ENCODE measurements at regions not wholly inside any gene's neighbourhood (a gene's known extent, or its start where the extent isn't known, plus 50 kb on each side); places are given as distances from the start of the nearest gene placed in this dataset.
"Not testable (repeated sequence)": the region's sequence is repeated elsewhere in the genome, so short reads cannot be mapped to it uniquely, and the experiment has no call there.

GRCh38 chr2:21194147-21194546 lies 70.4 kb downstream of the TDRD15 start:
- Histone ChIP-seq H3K4me1 (ENCODE audit: control insufficient read depth, insufficient read depth, low read length) (no peaks in the 10 kb centered on the region), H3K36me3 (ENCODE audit: insufficient read depth, low read length) (no peaks in the 10 kb centered on the region), H3K9me3 (replicated peaks; ENCODE audit: low read length) (no peaks in the 10 kb centered on the region), H3K9ac (ENCODE audit: low read depth, low read length) (no peak overlapping the region), H3K27me3 (ENCODE audit: control insufficient read depth, insufficient read depth, low read length) (peaks cover 5% of the 10 kb centered on the region), H3K4me2 (ENCODE audit: low read length) (no peak overlapping the region), H3K4me3 (ENCODE audit: low read length) (no peak overlapping the region)

DNA sequence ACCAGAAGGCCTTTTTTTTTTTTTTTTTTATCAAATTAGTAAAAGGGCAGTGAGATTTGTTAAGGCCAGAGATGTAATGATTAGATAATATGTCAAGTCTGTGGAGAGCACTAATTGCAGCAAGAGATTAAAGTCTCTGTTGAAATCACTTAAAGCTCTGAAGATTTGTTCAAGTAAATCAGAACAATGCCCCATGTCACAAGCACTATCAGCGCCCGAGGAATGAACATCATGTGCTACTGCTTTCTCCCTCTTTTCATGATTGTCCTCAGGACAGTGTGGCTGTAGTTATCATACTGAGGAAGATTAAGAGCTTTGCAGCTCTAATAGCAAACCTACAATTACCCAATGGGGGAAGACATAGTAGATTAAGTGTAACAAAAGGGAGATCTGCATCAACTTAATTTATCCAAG lies 71.1 kb downstream of the TDRD15 start:
- Histone ChIP-seq H3K27me3 (ENCODE audit: control insufficient read depth, insufficient read depth, low read length) (peaks cover 5% of the 10 kb centered on the region), H3K4me3 (ENCODE audit: low read length) (no peak overlapping the region), H3K36me3 (ENCODE audit: insufficient read depth, low read length) (no peaks in the 10 kb centered on the region), H3K9me3 (replicated peaks; ENCODE audit: low read length) (no peaks in the 10 kb centered on the region), H3K4me1 (ENCODE audit: control insufficient read depth, insufficient read depth, low read length) (no peaks in the 10 kb centered on the region), H3K9ac (ENCODE audit: low read depth, low read length) (no peak overlapping the region), H3K4me2 (ENCODE audit: low read length) (no peak overlapping the region)

GRCh38 chr2:21195326-21195725 lies 71.6 kb downstream of the TDRD15 start:
- Histone ChIP-seq H3K4me3 (ENCODE audit: low read length) (no peak overlapping the region), H3K9me3 (replicated peaks; ENCODE audit: low read length) (no peaks in the 10 kb centered on the region), H3K4me1 (ENCODE audit: control insufficient read depth, insufficient read depth, low read length) (no peaks in the 10 kb centered on the region), H3K27me3 (ENCODE audit: control insufficient read depth, insufficient read depth, low read length) (peaks cover 5% of the 10 kb centered on the region), H3K9ac (ENCODE audit: low read depth, low read length) (no peak overlapping the region), H3K36me3 (ENCODE audit: insufficient read depth, low read length) (no peaks in the 10 kb centered on the region), H3K4me2 (ENCODE audit: low read length) (no peak overlapping the region)

GRCh38 chr2:21198637-21199036 lies 74.9 kb downstream of the TDRD15 start:
- Histone ChIP-seq H3K36me3 (ENCODE audit: insufficient read depth, low read length) (no peaks in the 10 kb centered on the region), H3K4me3 (ENCODE audit: low read length) (no peak overlapping the region), H3K4me1 (ENCODE audit: control insufficient read depth, insufficient read depth, low read length) (no peaks in the 10 kb centered on the region), H3K9ac (ENCODE audit: low read depth, low read length) (no peak overlapping the region), H3K27me3 (ENCODE audit: control insufficient read depth, insufficient read depth, low read length) (peaks cover 5% of the 10 kb centered on the region), H3K9me3 (replicated peaks; ENCODE audit: low read length) (no peaks in the 10 kb centered on the region), H3K4me2 (ENCODE audit: low read length) (no peak overlapping the region)

DNA sequence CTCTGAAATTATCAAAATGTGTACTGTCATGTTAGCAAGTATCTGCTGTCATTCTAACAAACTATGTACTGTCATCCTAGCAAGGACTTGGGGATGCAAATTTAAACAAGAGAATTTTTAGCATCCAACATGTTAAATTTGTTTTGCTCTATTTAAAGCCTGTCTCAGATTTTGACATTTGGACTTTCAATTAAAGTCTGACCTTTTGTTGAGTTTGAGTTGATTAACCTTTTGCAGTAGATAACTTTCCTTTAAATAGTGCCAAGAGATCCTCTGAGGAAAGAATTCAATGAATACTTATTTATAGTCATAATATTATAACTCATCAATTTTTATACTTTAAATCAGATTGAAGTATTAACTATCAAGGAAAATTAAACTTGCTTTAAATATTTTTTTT lies 80.2 kb downstream of the TDRD15 start:
- Histone ChIP-seq H3K4me3 (ENCODE audit: low read length) (no peak overlapping the region), H3K9ac (ENCODE audit: low read depth, low read length) (no peak overlapping the region), H3K27me3 (ENCODE audit: control insufficient read depth, insufficient read depth, low read length) (no peaks in the 10 kb centered on the region), H3K36me3 (ENCODE audit: insufficient read depth, low read length) (no peaks in the 10 kb centered on the region), H3K4me2 (ENCODE audit: low read length) (no peak overlapping the region), H3K4me1 (ENCODE audit: control insufficient read depth, insufficient read depth, low read length) (no peaks in the 10 kb centered on the region), H3K9me3 (replicated peaks; ENCODE audit: low read length) (no peaks in the 10 kb centered on the region)

DNA sequence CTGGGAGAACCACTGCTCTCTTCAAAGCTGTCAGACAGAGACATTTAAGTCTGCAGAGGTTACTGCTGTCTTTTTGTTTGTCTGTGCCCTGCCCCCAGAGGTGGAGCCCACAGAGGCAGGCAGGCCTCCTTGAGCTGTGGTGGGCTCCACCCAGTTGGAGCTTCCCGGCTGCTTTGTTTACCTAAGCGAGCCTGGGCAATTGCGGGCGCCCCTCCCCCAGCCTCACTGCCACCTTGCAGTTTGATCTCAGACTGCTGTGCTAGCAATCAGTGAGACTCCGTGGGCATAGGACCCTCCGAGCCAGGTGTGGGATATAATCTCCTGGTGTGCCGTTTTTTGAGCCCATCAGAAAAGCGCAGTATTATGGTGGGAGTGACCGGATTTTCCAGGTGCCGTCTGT lies 90.3 kb downstream of the TDRD15 start:
- H3K27me3 ChIP-seq (ENCODE audit: control insufficient read depth, insufficient read depth, low read length); H3K36me3 ChIP-seq (ENCODE audit: insufficient read depth, low read length); H3K4me2 ChIP-seq (ENCODE audit: low read length); H3K9ac ChIP-seq (ENCODE audit: low read depth, low read length); H3K4me3 ChIP-seq (ENCODE audit: low read length); H3K4me1 ChIP-seq (ENCODE audit: control insufficient read depth, insufficient read depth, low read length); H3K9me3 ChIP-seq (replicated peaks; ENCODE audit: low read length): not testable (repeated sequence)

GRCh38 chr2:21217442-21217841 lies 93.7 kb downstream of the TDRD15 start:
- Histone ChIP-seq H3K36me3 (ENCODE audit: insufficient read depth, low read length) (no peaks in the 10 kb centered on the region), H3K9me3 (replicated peaks; ENCODE audit: low read length) (no peaks in the 10 kb centered on the region), H3K9ac (ENCODE audit: low read depth, low read length) (no peak overlapping the region), H3K4me1 (ENCODE audit: control insufficient read depth, insufficient read depth, low read length) (no peaks in the 10 kb centered on the region), H3K4me3 (ENCODE audit: low read length) (no peak overlapping the region), H3K4me2 (ENCODE audit: low read length) (no peak overlapping the region), H3K27me3 (ENCODE audit: control insufficient read depth, insufficient read depth, low read length) (no peaks in the 10 kb centered on the region)

GRCh38 chr2:21220930-21221329 lies 97.2 kb downstream of the TDRD15 start:
- no peak overlapping the region for H3K4me3 ChIP-seq (ENCODE audit: low read length)
- H3K9ac ChIP-seq (ENCODE audit: low read depth, low read length), result no peak overlapping the region
- no peaks in the 10 kb centered on the region for H3K9me3 ChIP-seq (replicated peaks; ENCODE audit: low read length)

GRCh38 chr2:21223618-21224017 lies 99.8 kb downstream of the TDRD15 start:
- Histone ChIP-seq H3K4me2 (ENCODE audit: low read length) (no peak overlapping the region), H3K9ac (ENCODE audit: low read depth, low read length) (no peak overlapping the region), H3K4me1 (ENCODE audit: control insufficient read depth, insufficient read depth, low read length) (no peaks in the 10 kb centered on the region), H3K27me3 (ENCODE audit: control insufficient read depth, insufficient read depth, low read length) (no peaks in the 10 kb centered on the region), H3K9me3 (replicated peaks; ENCODE audit: low read length) (no peaks in the 10 kb centered on the region), H3K36me3 (ENCODE audit: insufficient read depth, low read length) (no peaks in the 10 kb centered on the region), H3K4me3 (ENCODE audit: low read length) (no peak overlapping the region)

More at GRCh38 chr2:21220930-21221329, 97.2 kb downstream of the TDRD15 start:
- Histone ChIP-seq H3K36me3 (ENCODE audit: insufficient read depth, low read length) (no peaks in the 10 kb centered on the region), H3K4me2 (ENCODE audit: low read length) (no peak overlapping the region), H3K27me3 (ENCODE audit: control insufficient read depth, insufficient read depth, low read length) (no peaks in the 10 kb centered on the region), H3K4me1 (ENCODE audit: control insufficient read depth, insufficient read depth, low read length) (no peaks in the 10 kb centered on the region)

- H3K4me1 ChIP-seq (ENCODE audit: control insufficient read depth, insufficient read depth, low read length), result no peaks in the 10 kb centered on the region
These were observed 104.5 kb downstream of the TDRD15 start for GRCh38 chr2:21228041-21228895.

DNA sequence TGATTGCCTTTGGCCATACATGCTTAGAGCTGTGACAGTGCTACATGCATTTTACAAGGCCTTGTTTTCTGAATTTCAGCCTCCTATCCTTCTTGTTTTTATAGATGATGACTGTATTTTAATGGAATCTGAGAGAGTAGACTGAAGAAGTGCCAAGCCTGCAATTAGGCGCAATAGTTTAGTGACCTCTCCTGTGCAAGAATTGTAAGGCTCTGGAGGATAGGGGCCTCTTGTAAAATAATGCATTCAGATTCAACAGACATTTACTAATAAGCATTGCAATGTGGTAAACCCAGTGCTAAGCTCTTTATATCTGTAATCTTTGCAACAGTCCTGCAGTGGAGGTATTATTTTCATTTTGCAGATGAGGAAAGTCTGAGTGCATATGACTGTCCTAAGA lies 105.5 kb downstream of the TDRD15 start:
- Histone ChIP-seq H3K4me2 (ENCODE audit: low read length) (no peak overlapping the region), H3K4me3 (ENCODE audit: low read length) (no peak overlapping the region), H3K36me3 (ENCODE audit: insufficient read depth, low read length) (no peaks in the 10 kb centered on the region), H3K9ac (ENCODE audit: low read depth, low read length) (no peak overlapping the region), H3K27me3 (ENCODE audit: control insufficient read depth, insufficient read depth, low read length) (no peaks in the 10 kb centered on the region), H3K9me3 (replicated peaks; ENCODE audit: low read length) (no peaks in the 10 kb centered on the region), H3K4me1 (ENCODE audit: control insufficient read depth, insufficient read depth, low read length) (no peaks in the 10 kb centered on the region)

More at GRCh38 chr2:21228041-21228895, 104.5 kb downstream of the TDRD15 start:
- Histone ChIP-seq H3K9ac (ENCODE audit: low read depth, low read length) (no peak overlapping the region), H3K27me3 (ENCODE audit: control insufficient read depth, insufficient read depth, low read length) (no peaks in the 10 kb centered on the region), H3K9me3 (replicated peaks; ENCODE audit: low read length) (no peaks in the 10 kb centered on the region), H3K4me3 (ENCODE audit: low read length) (no peak overlapping the region), H3K4me2 (ENCODE audit: low read length) (no peak overlapping the region), H3K36me3 (ENCODE audit: insufficient read depth, low read length) (no peaks in the 10 kb centered on the region)

- H3K4me2 ChIP-seq (ENCODE audit: low read length), result no peak overlapping the region
- no peaks in the 10 kb centered on the region for H3K27me3 ChIP-seq (ENCODE audit: control insufficient read depth, insufficient read depth, low read length)
- no peaks in the 10 kb centered on the region for H3K36me3 ChIP-seq (ENCODE audit: insufficient read depth, low read length)
- H3K4me1 ChIP-seq (ENCODE audit: control insufficient read depth, insufficient read depth, low read length), result no peaks in the 10 kb centered on the region
- no peak overlapping the region for H3K9ac ChIP-seq (ENCODE audit: low read depth, low read length)
- no peak overlapping the region for H3K4me3 ChIP-seq (ENCODE audit: low read length)
- H3K9me3 ChIP-seq (replicated peaks; ENCODE audit: low read length), result no peaks in the 10 kb centered on the region
These were observed 106.4 kb downstream of the TDRD15 start for GRCh38 chr2:21230140-21230539.

Measured in skeletal muscle satellite cell (primary cell).